Endothelial cell of umbilical vein (primary cell): ENCODE measurements at regions not wholly inside any gene's neighbourhood (a gene's known extent, or its start where the extent isn't known, plus 50 kb on each side); places are given as distances from the start of the nearest gene placed in this dataset.

Source experiments
- BruUV-seq: library from RNA; stranded (reverse); fragments of 400-500 nt; replicated peaks from 2 replicates; lab custom pipeline; 2021; lab: Mats Ljungman, UMichigan
- CTCF ChIA-PET: fragments of 300-600, 350-600 bp; sonication (Branson Sonifier 250); formaldehyde crosslinking; loops from one replicate; lab custom pipeline; 2021; ENCODE audit warnings: antibody characterized with exemption, inconsistent platforms; lab: Charles Lee
- POLR2A ChIA-PET: fragments of 300-600, 350-600 bp; sonication (Branson Sonifier 250); formaldehyde crosslinking; loops from one replicate; lab custom pipeline; 2021; ENCODE audit warnings: antibody characterized with exemption, inconsistent platforms; lab: Charles Lee
- DNase-seq: peaks from one replicate; pipeline ENCODE4 v3.0.0-alpha.2; 2011; ENCODE audit warnings: low read depth, low spot score
- FAIRE-seq: peaks from 2 replicates; lab custom pipeline; 2011; peaks lifted over from hg19 to GRCh38; lab: Jason Lieb, UNC
- H2AFZ ChIP-seq: 2 replicates; pipeline ENCODE4 v1.6.0; 2012; ENCODE audit warnings: low read depth, low read length, control low read depth, inconsistent platforms
- H3K27ac ChIP-seq: 2 replicates; pipeline ENCODE4 v1.5.1; 2011; ENCODE audit warnings: low read depth, mild to moderate bottlenecking, control low read depth, low read length, moderate library complexity; ENCODE audit not compliant: insufficient read depth
- H3K27me3 ChIP-seq, 2 experiments: 2 replicates each; pipeline versions ENCODE4 v1.6.0 to v1.6.1; 2011; ENCODE audit warnings: low read length in 2 of 2, mixed read lengths in 1 of 2; ENCODE audit not compliant: control insufficient read depth in 2 of 2, insufficient read depth in 2 of 2
- H3K36me3 ChIP-seq, 2 experiments: 2 replicates in 1 of 2; 3 replicates in 1 of 2; pipeline ENCODE4 v1.5.1; 2011; ENCODE audit warnings: low read length in 2 of 2, mild to moderate bottlenecking in 1 of 2, moderate library complexity in 1 of 2; ENCODE audit not compliant: control insufficient read depth in 2 of 2, insufficient read depth in 2 of 2; ENCODE audit errors: extremely low read depth in 1 of 2
- H3K4me1 ChIP-seq: 3 replicates; pipeline ENCODE4 v1.5.1; 2011; ENCODE audit warnings: mild to moderate bottlenecking, low read length; ENCODE audit not compliant: control insufficient read depth, insufficient read depth; ENCODE audit errors: extremely low read depth
- H3K4me2 ChIP-seq: 2 replicates; pipeline ENCODE4 v1.6.1; 2011; ENCODE audit warnings: low read length, control low read depth, mixed read lengths; ENCODE audit not compliant: insufficient read depth
- H3K4me3 ChIP-seq, 3 experiments: fragments of 200-600 bp in 1 of 3; sonication (generic), shearing (Covaris generic) in 1 of 3; replicated peaks in 1 of 3; 2 replicates each; pipeline ENCODE4 v1.5.1; 2011 to 2016; ENCODE audit warnings: control low read depth in 3 of 3, low read length in 3 of 3, mild to moderate bottlenecking in 2 of 3, inconsistent platforms in 1 of 3, low read depth in 1 of 3, moderate library complexity in 1 of 3; ENCODE audit not compliant: insufficient read depth in 1 of 3
- H3K79me2 ChIP-seq: 2 replicates; pipeline ENCODE4 v1.6.0; 2012; ENCODE audit warnings: low read length, inconsistent platforms; ENCODE audit not compliant: control insufficient read depth, insufficient read depth
- H3K9ac ChIP-seq: replicated peaks from 2 replicates; pipeline ENCODE3; 2011; ENCODE audit warnings: low read length, control low read depth; ENCODE audit not compliant: insufficient read depth; ENCODE audit errors: extremely low read depth
- H3K9me1 ChIP-seq: replicated peaks from 3 replicates; pipeline ENCODE4 v1.6.0; 2011; ENCODE audit warnings: mild to moderate bottlenecking, low read length; ENCODE audit not compliant: control insufficient read depth, insufficient read depth; ENCODE audit errors: extremely low read depth
- H3K9me3 ChIP-seq: replicated peaks from 2 replicates; pipeline ENCODE4 v1.5.1; 2012; ENCODE audit warnings: low read length, inconsistent platforms; ENCODE audit not compliant: control insufficient read depth, insufficient read depth
- H4K20me1 ChIP-seq: replicated peaks from 2 replicates; pipeline ENCODE3; 2011; ENCODE audit warnings: mild to moderate bottlenecking, low read length; ENCODE audit not compliant: control insufficient read depth, insufficient read depth; ENCODE audit errors: extremely low read depth
- CTCF ChIP-seq, 2 donors: IDR thresholded peaks; 1 replicate in 1 of 2; 2 replicates in 1 of 2; pipeline ENCODE4 v1.5.1; 2011; ENCODE audit warnings: low read length in 2 of 2, mild to moderate bottlenecking in 2 of 2, moderate library complexity in 2 of 2, control low read depth in 1 of 2, inconsistent platforms in 1 of 2, low read depth in 1 of 2; ENCODE audit not compliant: insufficient read depth in 1 of 2; ENCODE audit errors: extremely low read depth in 1 of 2
- JUN ChIP-seq: IDR thresholded peaks from 2 replicates; pipeline ENCODE4 v1.6.1; 2011; ENCODE audit warnings: borderline replicate concordance, low read depth; ENCODE audit not compliant: insufficient read length, insufficient read depth
- POLR2AphosphoS5 ChIP-seq: IDR thresholded peaks from 2 replicates; pipeline ENCODE4 v1.6.1; 2012; ENCODE audit warnings: low read depth, mild to moderate bottlenecking, control low read depth, low read length, moderate library complexity; ENCODE audit not compliant: insufficient read depth
- dilution Hi-C: fragments of 300-500 bp; cut with MboI; formaldehyde crosslinking; loops from one replicate; pipeline ENCODE4 v1.15.0; 2019; ENCODE audit warnings: low sequenced_read_pairs; ENCODE audit not compliant: extremely low pct_ligation_motif_present
- intact Hi-C: fragments of 100-400 bp; cut with micrococcal nuclease; formaldehyde crosslinking; loops from one replicate; pipeline ENCODE4 v1.10.0; 2022

GRCh38 chr1:114222920-114223319 is 69.3 kb upstream of the SYT6 start:
- Histone ChIP-seq H3K4me1 (no peaks in the 10 kb centered on the region), H3K4me3 (no peak overlapping the region), H3K9me3 (no peaks in the 10 kb centered on the region), H3K79me2 (no peaks in the 10 kb centered on the region), H3K27me3 (no peaks in the 10 kb centered on the region), H3K9me1 (no peaks in the 10 kb centered on the region), H2AFZ (no peak overlapping the region), H4K20me1 (no peaks in the 10 kb centered on the region), H3K27ac (no peak overlapping the region), H3K4me2 (no peak overlapping the region), H3K9ac (no peak overlapping the region), H3K36me3 (no peaks in the 10 kb centered on the region)
- DNase-seq = no peak
- no peak for FAIRE-seq
- ChIA-PET CTCF (no interaction called here), POLR2A (no interaction called here)
- BruUV-seq = no TSS peak
- no peak for TF ChIP-seq CTCF (IDR thresholded peaks at IDR 0.05; ENCODE audit: extremely low read depth in 1 of 2, insufficient read depth in 1 of 2, low read depth in 1 of 2, low read length in 2 of 2)
- TF ChIP-seq JUN = no peak
- intact Hi-C loops = no loop called here
- dilution Hi-C loops = no loop called here

- DNase-seq = no peak
- Histone ChIP-seq H3K4me2 (no peak overlapping the region), H3K27me3 (no peaks in the 10 kb centered on the region), H3K9ac (no peak overlapping the region), H3K4me1 (no peaks in the 10 kb centered on the region), H2AFZ (no peak overlapping the region), H3K4me3 (no peak overlapping the region), H3K9me3 (no peaks in the 10 kb centered on the region), H3K36me3 (no peaks in the 10 kb centered on the region), H4K20me1 (no peaks in the 10 kb centered on the region), H3K27ac (no peak overlapping the region), H3K79me2 (no peaks in the 10 kb centered on the region), H3K9me1 (no peaks in the 10 kb centered on the region)
- FAIRE-seq = no peak
- ChIA-PET POLR2A (no interaction called here), CTCF (no interaction called here)
- TF ChIP-seq POLR2AphosphoS5 = no peak
- TF ChIP-seq CTCF (IDR thresholded peaks at IDR 0.05; ENCODE audit: extremely low read depth in 1 of 2, insufficient read depth in 1 of 2, low read depth in 1 of 2, low read length in 2 of 2) = peak in 1 of 2 donors; percentile 4
- intact Hi-C loops (loop anchor here (5.0 kb wide), 1 partner anchor 242 kb away; the partner anchor contains the start of gene OLFML3), dilution Hi-C loops (no loop called here)
- BruUV-seq = no TSS peak
Measured at GRCh38 chr1:114219172-114219868, 65.7 kb upstream of the SYT6 start.
